ENCODE measurements at regions not wholly inside any gene's neighbourhood (a gene's known extent, or its start where the extent isn't known, plus 50 kb on each side); places are given as distances from the start of the nearest gene placed in this dataset.

DNA sequence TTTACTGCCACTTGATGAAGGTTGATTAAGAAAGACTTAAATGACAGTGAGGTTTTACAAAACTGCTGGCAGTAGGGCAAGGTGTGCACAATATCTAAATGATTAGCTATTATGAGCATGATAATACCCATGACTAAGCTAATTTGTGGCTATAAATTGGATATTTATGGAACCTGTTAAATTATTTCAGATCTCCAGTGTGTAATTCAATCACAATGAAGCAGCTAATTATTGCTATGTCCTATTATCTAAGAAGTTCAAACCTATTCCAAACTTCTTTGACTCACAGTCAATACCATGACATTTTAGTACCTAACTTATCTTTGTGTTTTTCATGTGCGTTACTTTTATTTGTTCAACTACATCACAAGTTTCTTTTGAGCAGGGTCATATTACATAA is 253.8 kb upstream of the MMADHC start:
- no peak for DNase-seq (ENCODE audit: low spot score in 2 of 2)
- FAIRE-seq = no peak

DNA sequence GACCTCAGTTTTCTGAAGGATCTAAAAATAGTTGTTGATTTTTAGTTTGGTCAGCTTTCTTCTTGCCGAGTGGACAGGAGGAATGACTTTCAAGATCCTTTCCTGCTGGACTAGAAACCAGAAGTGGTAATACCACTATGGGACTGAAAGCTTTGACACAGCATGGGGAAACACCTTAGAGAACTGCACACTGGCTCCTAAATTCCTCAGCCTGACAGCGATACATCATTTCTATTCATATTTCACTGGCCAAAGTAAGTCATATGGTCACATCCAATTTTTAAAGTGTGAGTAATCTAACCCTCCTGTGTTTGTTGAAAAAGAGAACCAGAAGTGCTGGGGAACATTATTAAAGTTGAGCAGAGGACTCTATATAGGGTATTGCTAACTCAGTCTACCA is 244.7 kb upstream of the MMADHC start:
- no peak for FAIRE-seq
- no peak for DNase-seq (ENCODE audit: low spot score in 2 of 2)

DNA sequence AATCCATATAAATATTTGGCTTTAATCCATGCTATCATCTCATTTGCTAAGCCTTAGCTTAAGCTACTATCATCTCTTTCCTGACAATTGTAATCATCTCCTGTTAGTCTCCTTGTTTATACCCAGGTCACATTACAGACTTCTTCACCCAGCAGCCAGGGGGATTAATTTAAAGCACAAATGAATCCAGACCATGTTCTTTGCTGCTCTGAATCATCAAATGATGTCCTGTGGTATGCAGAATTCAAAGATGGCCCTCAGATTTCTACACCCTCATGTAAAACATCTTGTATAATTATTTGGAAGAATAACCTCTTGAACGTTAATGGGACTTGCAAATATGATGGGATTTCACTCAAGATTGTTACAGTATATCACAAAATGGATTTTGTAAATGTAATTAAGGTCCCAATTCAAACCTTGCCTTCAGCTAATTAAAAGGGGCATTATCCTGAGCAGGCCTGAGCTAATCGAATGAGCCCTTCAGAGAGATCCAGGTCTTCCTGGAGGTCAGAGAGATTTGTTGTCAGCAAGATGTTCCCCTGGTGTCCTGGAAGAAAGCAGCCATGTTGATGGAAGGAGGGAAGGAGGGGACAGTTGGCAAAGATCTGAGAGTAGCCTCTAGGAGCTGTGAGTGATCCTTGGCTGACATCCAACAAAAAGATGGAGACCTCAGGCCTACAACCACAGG is 241.1 kb upstream of the MMADHC start:
- DNase-seq (ENCODE audit: low spot score in 2 of 2) = no peak
- no peak for FAIRE-seq

DNA sequence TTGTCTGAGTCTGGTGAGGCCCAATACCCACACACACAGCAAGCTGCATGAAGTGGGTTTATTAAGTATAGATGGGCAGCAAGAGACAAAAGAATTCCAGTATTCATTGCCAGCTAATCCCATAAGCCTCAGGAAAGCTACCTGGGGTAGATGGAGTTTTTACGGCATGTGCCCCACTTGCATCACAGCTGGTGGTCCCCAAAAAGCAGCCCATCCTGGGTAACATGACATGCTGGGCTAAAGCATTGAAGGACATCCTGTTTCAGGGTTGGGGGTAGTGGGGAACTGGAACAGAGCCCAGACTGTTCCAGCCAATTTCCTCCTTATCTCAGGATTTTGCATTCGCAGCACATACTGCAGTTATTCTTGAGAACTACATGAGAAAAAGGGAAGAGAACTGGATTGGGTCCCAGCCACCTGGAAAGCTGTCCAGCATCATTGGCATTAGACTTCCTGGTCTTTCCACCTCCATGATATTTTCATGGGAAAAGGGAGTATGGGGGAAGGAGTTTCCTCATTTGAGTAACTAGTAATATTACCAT is 240.1 kb upstream of the MMADHC start:
- no peak for DNase-seq (ENCODE audit: low spot score in 2 of 2)
- no peak for FAIRE-seq

DNA sequence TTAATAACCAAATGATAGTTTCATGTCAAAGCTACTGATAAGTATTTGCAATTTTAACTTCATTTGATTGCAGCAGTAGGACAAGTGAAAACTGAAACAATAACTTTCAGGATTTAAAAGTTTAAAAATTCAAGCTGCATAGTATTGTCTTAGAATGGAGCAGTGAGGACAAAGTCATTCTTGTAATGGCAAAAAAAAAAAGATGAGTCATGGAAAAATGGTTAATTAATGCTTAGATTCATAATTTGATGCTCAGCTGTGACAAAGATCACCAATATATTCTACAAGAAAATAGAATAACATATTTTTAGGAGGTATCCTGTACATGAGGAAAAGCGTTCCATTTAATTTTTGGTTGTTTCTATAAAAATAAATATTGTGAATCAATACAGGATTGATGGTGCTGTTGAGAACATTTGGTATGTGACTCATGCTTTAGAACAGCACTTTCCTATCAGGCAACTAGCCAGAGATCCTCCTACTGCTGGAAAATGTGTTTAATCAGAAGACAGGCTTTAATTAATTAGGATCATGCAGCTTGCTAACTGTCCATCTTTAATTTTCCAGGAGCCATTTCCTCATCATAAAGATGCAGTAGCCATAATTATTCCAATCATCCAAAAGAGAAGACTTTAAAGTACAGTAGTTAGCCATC is 239.0 kb upstream of the MMADHC start:
- DNase-seq (ENCODE audit: low spot score in 2 of 2) (no peak), FAIRE-seq (no peak)

DNA sequence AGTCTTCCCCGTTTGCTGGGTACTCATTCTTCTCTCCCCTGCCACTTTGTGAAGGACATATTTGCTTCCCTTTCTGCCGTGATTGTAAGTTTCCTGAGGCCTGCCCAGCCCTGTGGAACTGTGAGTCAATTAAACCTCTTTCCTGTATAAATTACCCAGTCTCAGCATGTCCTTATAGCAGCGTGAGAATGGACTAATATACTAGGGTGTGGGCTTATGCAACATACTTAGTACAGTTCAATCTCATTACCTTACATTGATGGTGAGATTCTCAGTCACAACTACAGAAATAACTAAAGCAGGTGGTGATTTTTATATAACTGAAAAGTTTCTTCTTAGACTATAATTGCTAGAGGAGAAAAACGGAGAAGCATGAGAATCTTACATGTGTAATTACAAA is 237.9 kb upstream of the MMADHC start:
- DNase-seq (ENCODE audit: low spot score in 2 of 2) (no peak), FAIRE-seq (no peak)

DNA sequence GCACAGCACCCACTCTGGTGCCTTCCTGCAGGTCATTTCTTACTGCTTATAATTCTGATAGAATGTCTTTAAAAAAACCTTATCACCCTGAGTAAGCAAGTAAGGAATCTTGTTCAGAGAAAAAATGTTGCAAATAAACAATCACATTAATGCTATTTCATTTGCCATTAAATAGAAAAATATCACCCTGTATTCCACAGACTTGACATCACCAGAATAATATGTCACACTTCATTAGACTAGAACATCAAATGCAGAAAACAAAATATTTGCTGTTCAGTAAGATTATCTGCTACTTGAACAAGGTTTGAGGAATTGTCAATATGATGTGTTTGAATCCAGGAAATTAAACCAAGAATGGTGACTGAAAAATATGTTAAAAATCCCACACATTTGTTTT is 236.6 kb upstream of the MMADHC start:
- FAIRE-seq (no peak), DNase-seq (ENCODE audit: low spot score in 2 of 2) (no peak)

DNA sequence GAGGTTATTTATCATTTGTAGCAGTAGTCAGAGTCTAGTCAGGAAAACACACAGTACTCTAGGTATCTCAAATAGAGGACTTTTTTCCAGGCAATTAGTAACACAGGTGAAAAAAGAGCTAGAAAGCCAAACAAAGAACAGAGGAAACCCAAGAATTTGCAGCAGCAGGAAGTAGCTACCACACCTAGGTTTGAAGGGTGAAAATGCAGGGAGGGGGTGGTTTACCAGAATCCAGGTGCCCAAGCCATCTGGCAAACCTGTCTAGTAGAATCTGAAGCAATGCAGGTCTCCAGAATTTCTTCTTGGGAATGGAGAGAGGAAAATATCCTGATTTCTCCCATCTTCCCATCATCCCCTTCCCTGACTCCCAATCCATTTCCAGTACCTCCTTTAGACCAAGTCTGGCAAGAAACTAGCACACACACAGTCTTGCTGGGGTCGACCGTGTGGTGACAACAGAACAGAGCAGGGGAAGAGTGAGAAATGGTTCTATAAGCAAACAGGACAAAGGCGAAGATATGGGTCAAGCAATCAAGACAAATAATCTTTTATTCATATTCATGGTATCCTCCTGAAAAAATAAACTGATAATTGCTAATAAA is 231.9 kb upstream of the MMADHC start:
- FAIRE-seq (no peak), DNase-seq (ENCODE audit: low spot score in 2 of 2) (no peak)

DNA sequence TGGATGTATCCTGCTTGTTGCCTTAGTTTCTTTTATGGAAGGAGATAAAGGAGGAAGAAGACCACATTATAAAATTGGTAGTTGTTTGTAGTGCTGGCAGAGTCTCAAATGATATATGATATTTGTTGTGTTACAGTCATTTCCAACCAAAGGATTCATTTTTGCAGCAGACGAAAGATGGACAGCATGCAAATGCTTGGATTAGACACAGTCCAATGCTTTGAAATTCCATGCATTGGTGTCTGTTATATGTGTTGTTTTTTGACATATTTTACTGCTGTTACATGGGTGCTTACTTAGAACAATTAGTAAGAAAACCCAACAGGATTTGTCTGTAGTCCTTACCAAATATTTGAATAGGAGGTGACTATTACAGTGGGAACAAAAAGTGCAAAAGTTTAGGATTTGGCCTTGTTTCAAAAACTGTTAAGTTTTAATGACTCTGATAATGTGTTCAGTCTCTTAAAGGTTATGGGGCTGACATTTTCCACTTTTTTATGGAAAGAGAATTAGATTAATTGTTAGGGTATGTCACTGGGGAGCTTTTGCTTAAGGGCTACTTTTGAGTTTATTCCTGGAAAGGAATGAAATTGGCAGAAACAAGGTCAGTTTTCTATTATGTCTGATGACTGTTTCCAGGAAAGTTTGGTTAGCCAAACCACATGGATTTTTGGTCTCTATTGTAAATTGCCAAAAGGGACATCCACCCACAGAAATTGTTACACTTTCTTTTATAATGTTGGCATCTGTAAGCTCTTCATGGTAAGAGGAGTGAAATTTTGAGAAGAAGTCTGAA is 229.4 kb upstream of the MMADHC start:
- FAIRE-seq = no peak
- no peak for DNase-seq (ENCODE audit: low spot score in 2 of 2)

DNA sequence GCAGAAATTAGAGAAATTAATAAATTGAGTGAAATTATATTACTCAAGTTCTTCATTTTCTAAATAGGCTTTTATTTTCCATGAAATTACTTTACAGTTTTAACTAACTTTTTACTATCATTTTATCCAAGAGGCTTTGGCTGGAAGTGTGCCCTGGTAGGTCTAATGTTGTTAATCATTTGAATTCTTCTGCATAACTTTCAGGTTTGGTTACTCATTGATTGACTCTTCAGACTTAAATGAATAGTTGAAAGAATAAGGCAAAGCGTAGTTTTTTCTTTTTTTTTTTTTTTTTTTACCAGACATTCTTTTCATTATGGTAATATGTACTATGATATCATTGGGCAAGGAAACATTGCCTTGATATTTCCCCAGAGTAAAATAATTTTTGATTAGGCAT is 228.4 kb upstream of the MMADHC start:
- DNase-seq (ENCODE audit: low spot score in 2 of 2) (no peak), FAIRE-seq (no peak)

DNA sequence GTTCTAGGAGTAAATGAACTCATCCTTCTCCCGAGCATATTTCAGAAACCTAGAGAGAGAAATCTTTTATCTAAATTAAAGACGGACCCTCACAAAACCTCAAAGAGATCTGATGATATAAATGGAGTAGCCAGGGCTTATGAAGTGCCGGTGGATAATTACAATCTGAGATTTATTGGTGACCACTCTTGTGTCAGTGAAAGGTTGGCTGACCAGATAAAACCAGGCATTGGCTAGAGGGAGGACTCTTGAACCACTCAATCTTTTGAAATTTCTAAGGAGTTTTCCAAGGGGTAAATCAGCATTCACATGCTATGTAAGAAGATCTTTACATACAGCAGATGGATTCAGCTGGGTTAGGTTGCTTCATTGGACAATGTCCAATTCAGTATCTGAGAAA is 227.3 kb upstream of the MMADHC start:
- FAIRE-seq = no peak
- DNase-seq (ENCODE audit: low spot score in 2 of 2) = no peak

DNA sequence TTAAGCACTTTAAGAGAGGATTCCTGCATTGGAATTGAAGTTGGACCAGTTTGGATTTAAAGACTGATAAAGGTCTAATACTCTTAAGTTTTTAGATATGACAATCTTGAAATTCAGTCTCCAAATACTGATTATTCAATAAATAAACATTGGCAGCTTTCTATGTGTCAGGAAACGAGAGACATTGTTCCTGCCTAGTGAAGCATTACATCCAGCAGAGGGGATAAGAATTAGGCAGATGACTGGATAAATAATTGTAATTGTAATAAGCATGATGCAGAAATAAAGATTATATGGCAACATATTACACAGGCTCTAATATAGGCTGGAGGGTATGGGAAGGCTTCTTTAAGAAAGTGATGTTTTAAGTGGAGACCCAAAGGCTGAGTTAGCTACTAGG is 226.5 kb upstream of the MMADHC start:
- FAIRE-seq (no peak), DNase-seq (ENCODE audit: low spot score in 2 of 2) (no peak)

DNA sequence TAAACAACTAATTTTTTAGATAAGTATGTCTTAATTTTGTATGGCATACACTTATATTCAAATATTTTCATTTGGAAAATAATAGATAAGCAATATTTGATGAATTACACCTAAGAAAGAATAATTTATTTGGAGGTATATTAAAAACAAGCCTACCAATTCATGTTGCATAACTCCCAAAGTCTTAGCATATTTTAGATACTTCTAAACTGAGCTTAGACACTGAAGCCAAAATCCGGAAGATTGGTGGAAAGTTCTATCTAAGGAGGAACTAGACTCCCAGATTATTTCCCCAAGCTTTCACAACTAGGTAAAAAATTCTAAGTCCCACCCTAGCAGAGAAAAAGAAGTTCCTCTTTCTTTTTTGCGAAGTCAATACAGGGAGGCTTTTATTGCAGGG is 221.0 kb upstream of the MMADHC start:
- FAIRE-seq (no peak), DNase-seq (ENCODE audit: low spot score in 2 of 2) (no peak)

DNA sequence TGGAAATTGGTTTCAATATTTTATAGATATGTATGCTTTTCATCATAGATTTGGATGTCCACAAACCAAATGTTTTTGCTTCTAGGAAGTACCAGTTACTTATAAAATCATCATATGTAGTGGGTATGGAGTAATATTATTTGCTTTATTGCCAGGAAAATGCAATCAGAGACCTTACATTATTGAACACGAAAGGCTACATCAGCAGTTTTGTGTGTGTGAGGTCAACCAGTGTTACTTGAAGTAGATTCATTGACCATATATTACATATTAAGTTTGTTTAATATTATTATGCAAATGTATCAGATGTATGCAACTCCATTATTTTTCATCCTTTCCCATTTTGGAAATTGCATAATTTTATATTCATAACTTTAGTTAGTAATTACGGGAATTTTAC is 219.1 kb upstream of the MMADHC start:
- FAIRE-seq = no peak
- DNase-seq (ENCODE audit: low spot score in 2 of 2) = no peak

DNA sequence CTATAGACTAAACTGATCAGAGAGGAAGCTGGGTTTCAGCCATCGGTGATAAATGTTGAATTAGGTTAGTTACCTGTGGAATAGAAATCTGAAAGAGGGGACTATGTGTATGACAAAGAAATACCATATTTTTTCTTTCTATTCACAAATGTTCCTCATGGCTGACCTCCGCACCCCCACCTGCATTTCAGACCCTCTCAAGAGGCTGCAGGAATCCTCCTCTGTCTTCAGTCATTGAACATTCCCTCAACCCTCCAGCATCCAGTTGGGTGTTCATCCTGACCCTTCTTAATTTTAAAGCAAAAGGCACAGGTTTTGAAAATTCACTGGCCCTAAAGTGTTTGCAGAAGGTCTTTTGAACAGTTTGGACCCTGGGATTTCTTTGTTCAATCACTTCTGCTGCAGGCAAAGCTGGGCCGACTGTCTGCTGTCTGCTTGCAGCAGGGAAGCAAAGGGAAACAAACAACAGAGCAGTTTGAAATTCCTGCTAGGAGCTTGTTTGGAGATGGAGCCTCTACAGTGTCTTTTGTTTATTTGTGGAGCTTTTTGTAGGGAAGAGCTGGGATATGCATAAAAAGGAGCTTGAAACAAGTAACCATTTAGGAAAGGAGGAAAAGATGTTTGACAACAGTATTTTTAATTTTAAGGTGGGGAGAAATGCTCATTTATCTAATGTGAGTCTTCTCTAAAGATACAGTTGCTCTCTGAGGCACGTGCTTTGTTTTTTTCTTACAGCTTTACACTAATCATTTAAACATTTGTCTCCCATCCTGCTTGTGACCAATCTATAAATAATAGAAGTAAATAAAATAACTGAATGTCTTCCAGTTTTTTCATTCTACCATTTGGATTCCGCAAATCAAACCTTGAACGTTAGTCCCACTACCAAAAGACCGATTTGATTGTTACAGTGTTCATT is 213.3 kb upstream of the MMADHC start:
- no peak for FAIRE-seq

DNA sequence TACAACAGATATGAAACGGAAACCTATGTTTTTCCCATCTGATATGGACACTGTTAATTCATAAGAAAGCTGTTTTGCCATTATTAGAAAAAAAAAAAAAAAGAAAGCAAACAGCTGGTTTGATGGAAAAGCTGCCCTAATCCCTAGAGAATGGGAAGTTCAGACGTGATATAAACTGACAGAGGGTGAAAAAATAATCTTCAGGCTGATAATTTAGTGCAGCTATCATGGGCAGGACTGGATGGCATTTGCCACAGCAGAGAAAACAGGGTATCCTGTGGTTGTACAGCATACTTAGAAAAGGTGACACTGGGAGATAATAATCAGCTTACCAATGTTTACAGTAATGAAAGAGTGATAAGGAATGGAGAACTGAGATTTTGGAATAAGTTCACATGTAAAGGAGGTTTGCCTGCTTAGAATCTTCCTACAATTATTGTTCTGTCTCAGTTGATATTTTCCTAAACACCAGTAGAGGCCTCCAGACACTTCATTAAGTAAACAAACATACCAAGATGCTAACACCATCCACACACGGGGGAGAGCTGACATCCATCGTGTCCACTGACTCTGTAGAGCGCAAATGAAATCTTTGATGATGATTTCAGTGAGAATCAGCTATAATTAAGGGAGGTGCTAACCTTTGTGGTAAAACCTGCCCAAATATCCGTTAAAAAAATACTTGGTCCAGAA is 211.6 kb upstream of the MMADHC start:
- no peak for FAIRE-seq

More for the DNA sequence above, 213.3 kb upstream of the MMADHC start:
- no peak for DNase-seq (ENCODE audit: low spot score in 2 of 2)

DNA sequence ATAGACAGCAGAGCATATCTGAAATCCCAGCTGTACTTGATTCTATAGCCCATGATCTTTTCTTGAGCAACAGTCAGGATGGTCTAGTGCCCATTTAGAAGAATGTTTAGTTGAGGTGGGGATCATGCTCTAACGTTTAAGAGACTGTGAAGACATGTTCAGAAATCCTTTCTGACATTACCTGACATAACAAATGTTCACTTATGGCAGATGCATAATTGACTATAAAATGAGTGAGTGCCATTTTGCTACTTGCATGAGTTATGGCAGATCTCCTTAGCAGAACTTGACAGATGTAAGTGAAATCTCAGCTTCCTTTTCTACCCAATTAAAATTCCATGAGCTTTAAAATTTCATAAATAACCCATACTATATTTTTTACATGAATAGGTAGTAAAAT is 209.5 kb upstream of the MMADHC start:
- FAIRE-seq (no peak), DNase-seq (ENCODE audit: low spot score in 2 of 2) (no peak)

More for the DNA sequence above, 211.6 kb upstream of the MMADHC start:
- peak in 1 of 2 donors; percentile 12 for DNase-seq (ENCODE audit: low spot score in 2 of 2)

DNA sequence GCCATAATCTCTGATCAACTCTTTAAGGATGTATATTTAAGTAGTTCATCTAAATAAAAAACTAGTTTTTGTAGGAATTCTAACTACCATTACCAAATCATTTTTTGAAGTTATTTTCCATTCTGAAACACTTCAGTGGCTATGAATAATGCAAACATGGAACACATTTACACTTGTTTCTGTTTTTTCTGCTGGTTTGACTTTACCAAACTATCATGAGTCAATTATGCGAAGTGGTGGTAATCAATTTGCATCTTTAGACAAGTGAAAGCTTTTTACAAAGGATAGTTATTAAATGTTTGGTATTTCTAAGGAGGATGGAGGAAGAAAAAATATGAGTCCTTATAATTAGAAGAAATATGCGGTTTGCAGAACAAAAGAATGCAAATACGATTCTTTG is 202.0 kb upstream of the MMADHC start:
- DNase-seq (ENCODE audit: low spot score in 2 of 2) (no peak), FAIRE-seq (no peak)

DNA sequence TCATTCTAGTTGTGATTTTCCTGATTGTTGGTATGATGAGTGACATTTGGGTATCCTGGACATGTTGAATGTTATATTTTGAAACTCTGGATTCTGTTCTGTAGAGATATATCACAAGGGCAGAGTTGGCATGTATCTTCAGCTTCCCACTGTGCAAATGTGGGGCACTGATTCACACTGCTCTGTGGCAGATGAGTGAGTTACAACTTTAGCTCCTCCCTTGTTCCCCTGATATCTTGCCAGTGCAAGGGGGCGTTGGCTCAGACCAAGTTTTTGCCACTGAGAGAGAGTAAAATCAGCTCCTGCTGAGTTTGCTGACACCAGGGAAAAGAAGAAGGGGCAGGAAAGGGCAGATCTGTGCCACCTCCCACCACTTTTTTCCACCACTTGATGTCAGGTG is 199.6 kb upstream of the MMADHC start:
- FAIRE-seq = no peak
- no peak for DNase-seq (ENCODE audit: low spot score in 2 of 2)
